CD1c-positive myeloid dendritic cell (primary cell): ENCODE measurements at regions not wholly inside any gene's neighbourhood (a gene's known extent, or its start where the extent isn't known, plus 50 kb on each side); places are given as distances from the start of the nearest gene placed in this dataset.
A peak's percentile ranks its signal among the peaks of the same experiment; 100 is the strongest.
"Not testable (repeated sequence)": the region's sequence is repeated elsewhere in the genome, so short reads cannot be mapped to it uniquely, and the experiment has no call there.

Experiments used
- DNase-seq: peaks from one replicate; pipeline ENCODE4 v3.0.0-alpha.2; 2016; ENCODE audit errors: extremely low spot score

DNA sequence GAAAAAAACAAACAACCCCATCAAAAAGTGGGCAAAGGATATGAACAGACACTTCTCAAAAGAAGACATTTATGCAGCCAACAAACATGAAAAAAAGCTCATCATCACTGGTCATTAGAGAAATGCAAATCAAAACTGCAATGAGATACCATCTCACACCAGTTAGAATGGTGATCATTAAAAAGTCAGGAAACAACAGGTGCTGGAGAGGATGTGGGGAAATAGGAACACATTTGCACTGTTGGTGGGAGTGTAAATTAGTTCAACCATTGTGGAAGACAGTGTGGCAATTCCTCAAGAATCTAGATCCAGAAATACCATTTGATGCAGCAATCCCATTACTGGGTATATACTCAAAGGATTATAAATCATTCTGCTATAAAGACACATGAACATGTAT lies 85.5 kb upstream of the WSB1 start:
- DNase-seq: not testable (repeated sequence)

DNA sequence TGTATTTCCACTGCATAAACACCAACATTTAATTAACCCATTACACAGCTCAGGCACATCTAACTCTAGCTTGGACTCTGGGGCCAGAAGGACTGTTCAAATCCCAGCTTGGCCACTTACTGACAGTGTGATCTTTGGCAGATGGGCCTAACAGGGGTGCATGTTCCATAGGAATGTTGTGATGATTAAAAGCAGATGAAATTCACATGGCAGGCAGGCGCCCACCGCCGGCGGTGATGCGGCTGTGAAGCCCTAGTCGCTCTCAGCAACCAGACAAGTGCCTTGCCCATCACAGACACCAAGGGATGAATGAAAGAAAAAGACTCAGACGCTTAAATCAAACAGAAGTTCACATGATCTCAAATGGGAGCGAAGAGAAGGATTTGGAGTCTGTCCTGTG lies 84.6 kb upstream of the WSB1 start:
- no peak for DNase-seq

GRCh38 chr17:27210809-27211208 lies 83.1 kb upstream of the WSB1 start:
- DNase-seq: not testable (repeated sequence)

DNA sequence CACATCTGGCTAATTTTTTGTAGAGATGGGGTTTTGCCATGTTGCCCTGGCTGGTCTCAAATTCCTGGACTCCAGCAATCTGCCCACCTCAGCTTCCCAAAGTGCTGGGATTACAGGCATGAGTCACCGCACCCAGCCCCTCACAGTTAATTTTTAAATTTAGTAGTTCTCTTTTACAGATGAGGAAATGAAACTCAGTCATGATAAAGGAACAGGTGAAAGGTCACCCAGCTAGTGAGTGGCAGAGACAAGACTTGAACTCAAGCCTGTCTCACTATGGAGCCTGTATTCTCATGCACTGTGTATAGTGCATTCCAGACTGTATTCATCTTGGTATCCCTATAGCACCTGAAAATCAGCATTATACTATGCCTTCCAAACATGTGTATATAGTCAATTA lies 77.1 kb upstream of the WSB1 start:
- peak; percentile 81 for DNase-seq

GRCh38 chr17:27217631-27218030 lies 76.3 kb upstream of the WSB1 start:
- DNase-seq: peak; percentile 86

- DNase-seq: no peak
These were observed 75.9 kb upstream of the WSB1 start for GRCh38 chr17:27218041-27218440.

DNA sequence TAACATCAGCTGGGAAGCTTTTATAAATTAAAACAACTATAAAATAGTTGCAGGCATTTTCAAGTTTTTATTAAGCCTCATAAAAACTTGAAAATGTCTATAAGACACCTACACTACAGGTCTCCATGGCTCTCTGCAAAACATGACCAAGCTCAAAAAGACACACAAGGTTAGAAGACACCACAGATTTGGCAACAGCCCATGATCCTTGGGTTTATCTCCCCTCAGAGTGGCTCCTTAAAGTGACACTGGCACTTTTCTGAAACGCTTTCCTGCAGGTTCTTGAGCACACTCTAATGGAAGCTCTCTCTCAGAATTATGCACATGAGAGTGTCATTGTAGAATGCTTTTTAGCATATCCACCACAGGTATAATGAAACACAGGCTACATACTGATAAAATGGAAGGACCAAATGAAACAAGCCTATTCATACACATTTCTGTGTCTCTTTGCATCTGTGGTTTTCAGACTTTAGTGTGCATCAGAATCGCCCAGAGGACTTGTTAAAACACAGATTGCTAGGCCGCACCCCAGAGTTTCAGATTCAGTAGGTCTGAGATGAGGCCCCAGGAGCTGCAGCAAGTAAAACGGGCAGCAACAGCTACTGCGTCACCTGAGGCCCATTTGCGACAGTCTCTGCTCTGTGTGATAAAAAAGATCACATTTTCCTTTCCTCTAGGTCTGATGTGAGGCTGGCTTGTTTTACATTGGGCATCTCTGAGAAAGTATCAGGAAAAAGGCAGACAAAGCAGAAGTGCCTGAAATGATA lies 75.0 kb upstream of the WSB1 start:
- no peak for DNase-seq

GRCh38 chr17:27222515-27222914 lies 71.4 kb upstream of the WSB1 start:
- no peak for DNase-seq

DNA sequence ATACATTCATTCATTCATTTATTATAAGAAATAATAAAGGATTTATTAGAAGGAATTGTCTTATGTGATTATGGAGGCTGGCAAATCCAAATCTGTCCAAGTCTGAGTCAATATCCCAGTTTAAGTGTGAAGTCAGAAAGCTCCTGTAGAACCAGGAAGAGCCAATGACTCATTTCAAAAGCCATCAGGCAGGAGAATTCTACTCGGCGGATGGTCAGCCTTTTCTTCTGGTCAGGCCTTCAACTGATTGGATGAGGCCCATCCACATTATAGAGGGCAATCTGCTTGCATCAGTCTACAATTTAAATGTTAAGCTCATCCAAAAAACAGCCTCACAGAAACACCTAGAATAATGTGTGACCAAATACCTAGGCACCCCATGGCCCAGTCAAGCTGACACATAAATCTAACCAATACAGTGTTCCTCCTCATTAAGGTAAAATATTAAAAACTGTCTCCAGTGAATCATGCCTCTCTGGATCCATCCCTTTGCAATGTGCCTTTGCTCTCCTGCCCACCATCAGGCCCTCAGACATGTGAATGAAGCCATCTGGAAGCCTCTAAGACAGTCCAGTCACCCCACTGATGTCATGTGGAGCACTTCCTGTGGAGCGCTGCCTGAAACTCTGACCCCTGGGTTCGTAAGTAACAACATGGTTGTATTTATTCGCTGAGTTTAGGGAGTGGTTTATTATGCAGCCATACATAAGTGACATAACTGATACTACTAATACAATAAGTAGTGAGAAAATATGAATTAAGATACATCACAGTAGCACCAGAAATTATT lies 69.2 kb upstream of the WSB1 start:
- DNase-seq: peak; percentile 45

DNA sequence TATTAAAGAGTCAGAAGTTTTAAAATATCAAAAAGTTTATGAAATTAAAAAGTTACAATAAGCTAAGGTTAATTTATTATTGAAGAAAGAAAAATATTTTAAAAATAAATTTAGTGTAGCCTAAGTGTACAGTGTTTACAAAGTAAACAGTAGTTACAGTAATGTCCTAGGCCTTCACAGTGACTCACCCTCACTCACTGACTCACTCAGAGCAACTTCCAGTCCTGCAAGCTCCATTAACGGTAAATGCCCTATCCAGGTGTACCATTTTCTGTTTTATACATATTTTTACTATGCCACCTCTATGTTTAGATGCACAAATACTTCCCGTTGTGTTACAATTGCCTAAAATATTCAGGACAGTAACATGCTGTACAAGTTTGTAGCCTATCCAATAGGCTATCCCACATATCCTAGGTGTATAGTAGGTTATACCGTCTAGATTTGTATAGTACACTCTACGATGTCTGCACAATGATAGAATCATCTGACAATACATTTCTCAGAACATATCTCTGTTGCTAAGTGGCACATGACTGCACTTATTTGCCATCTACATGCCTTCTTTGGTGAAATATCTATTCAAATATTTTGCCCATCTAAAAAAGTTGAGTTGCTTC lies 67.2 kb upstream of the WSB1 start:
- DNase-seq: no peak

GRCh38 chr17:27230996-27231395 lies 62.9 kb upstream of the WSB1 start:
- no peak for DNase-seq

DNA sequence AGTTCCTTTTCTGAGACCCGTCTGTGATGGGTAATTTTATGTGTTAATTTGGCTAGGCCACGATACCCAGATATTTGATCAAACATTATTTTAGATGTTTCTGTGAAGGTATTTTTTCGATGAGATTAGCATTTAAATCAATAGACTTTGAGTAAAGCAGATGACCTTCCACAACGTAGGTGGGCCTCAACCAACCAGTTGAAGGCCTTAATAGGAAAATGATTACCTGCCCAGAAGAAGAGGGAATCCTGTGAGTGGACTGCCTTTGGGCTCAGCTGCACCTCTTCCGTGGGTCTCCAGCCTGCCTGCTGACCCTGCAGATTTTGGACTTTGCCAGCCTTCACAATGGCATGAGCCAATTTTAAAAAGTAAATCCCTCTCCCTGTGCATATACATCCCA lies 61.6 kb upstream of the WSB1 start:
- DNase-seq: no peak

DNA sequence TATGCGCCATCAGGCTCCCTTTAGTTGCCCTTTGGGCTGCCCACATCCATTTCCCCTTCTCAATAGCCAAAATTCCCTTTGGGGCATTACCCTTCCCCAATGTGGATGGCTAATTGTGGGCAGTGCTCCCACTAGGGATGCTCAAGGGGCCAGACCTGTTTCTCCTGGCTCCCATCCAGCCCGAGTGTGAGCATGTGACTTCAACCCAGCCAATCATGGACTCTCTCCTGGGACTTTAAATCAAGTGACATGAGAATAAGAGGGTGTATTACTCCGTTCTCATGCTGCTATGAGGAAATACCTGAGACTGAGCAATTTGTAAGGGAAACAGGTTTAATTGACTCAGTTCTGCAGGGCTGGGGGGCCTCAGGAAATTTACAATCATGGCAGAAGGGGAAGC lies 60.9 kb upstream of the WSB1 start:
- DNase-seq: no peak

GRCh38 chr17:27233776-27234175 lies 60.1 kb upstream of the WSB1 start:
- DNase-seq: peak; percentile 77

DNA sequence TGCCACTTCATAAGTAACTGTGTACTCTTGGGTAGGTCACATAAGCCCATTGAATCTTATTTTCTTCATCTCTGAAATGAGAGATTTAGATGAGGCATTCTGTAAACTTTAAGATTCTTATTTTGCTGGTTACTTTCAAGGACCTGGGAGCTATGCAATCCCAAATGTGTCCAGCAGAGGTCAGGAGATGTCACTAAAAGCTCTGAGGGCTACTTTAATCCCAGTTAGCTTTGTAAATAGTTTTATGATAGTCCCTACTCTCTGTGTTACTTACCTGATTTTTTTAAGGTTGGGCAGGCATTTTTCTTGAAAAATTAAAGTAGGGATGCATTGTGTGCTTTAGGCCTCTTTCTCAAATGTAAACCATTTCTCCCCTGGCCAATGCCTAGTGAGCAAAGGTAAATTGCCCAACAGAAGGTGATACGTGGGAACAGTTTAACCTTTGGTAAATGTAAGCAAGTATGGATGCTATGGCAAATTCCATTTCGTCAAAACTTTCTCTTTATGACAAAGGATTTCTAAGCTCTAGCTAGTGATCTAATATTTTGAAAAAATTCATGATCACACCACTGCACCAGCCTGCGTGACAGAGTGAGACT lies 57.1 kb upstream of the WSB1 start:
- peak; percentile 87 for DNase-seq

GRCh38 chr17:27237890-27238289 lies 56.0 kb upstream of the WSB1 start:
- DNase-seq: no peak

DNA sequence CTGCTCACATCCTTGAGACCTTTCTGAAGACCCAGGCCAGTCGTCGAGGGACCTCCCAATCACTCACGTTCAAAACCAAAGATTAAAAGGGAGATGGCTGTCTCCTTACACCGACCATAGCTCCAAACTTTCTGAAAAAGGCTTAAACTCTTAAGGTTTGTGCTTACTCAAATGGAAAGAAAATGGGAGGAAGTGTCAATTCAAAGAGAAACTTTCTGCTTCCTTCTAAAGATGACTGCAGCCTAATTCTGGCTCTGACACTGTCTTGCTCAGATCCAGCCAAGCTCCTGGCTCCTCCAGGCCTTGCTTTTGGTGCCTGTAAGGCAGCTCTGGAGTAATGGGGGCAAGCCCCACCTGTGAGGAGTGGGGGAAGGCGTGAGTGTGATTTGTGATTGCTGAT lies 54.9 kb upstream of the WSB1 start:
- DNase-seq: peak; percentile 90

DNA sequence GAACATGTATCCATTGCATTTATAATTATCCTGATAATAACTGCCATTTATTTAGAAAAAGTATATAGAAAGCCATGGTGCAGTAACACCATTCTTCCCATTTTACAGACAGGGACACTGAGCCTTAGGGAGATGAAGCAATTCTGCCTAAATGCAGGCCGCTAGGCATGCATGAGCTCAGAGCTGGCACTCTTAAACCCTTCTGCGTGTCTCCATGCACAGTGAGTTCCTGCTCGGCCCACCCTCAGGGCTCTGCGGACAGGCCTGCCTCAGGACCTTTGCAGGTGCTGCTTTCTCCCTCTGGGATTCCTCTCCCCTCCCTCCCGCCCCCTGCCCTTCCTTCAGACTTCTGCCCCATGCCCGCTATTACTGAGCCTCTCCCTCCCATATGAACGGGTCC lies 54.3 kb upstream of the WSB1 start:
- DNase-seq: no peak

- DNase-seq: no peak
These were observed 53.7 kb upstream of the WSB1 start for GRCh38 chr17:27240086-27240801.

DNA sequence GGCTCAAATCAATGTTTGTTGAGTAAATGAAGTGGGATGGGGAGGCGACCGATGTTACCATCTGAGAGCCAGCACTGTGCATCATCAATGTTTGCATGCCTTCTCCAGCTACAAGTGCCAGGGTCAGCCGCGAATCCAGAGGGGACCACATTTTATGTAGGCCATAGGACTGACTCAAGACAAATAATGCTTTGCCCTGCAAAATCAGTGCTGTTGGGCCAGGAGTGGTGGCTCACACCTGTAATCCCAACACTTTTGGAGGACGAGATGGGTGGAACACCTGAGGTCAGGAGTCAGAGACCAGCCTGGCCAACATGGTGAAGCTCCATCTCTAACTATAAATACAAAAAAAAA lies 53.1 kb upstream of the WSB1 start:
- no peak for DNase-seq

DNA sequence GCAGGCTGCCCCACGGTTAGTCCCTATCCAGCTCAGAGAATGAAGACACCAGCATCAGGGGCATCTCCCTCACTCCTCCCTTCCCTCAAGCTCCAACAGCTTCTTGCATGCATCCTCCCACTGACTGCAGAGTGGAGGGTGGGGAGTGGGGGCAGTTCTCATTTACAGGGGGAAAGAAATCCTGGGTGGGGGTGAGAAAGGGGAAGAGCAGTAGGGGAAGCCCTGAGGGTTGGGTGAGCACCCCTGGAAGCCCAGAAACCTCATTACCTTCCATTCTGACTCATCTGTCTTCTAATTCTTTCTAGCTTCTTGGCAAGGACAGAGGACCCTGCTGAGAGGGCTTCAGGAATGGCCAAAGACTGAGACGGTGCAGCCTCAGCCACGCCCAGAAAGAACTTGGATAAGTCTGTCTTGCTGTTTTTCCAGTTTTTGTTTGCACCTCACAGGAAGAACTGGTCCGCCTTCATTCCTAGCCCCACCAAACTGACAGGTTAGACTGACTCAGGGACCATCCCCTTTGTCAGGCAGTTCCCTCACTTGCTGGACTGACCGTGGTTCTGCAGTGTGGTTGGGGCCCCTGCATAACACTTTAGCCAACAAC lies 52.5 kb upstream of the WSB1 start:
- DNase-seq: peak; percentile 75

- DNase-seq: no peak
These were observed 51.0 kb upstream of the WSB1 start for GRCh38 chr17:27242951-27243350.
